Motor neuron (in vitro differentiated cells): ENCODE measurements at regions not wholly inside any gene's neighbourhood (a gene's known extent, or its start where the extent isn't known, plus 50 kb on each side); places are given as distances from the start of the nearest gene placed in this dataset.

Experiments
- ATAC-seq, 8 experiments: fragments of 200-7000 bp; cut with Tn5 transposase; replicated peaks in 6 of 8; 2 replicates each; pipeline ENCODE4 v1.8.0; 2021; ENCODE audit warnings: mild to moderate bottlenecking in 8 of 8, moderate library complexity in 8 of 8
- H3K27ac ChIP-seq, 2 donors: fragments of 250-450 bp; sonication (Bioruptor Pico); 2 replicates each; pipeline ENCODE4 v1.9.0; 2021; ENCODE audit warnings: antibody characterized with exemption in 2 of 2, mild to moderate bottlenecking in 2 of 2, moderate library complexity in 1 of 2
- H3K4me1 ChIP-seq, 2 donors: fragments of 250-450 bp; sonication (Bioruptor Pico); replicated peaks in 1 of 2; 2 replicates each; pipeline ENCODE4 v1.6.1; 2021; ENCODE audit warnings: antibody characterized with exemption in 2 of 2, mild to moderate bottlenecking in 2 of 2, moderate library complexity in 1 of 2
- H3K4me3 ChIP-seq, 5 donors: fragments of 250-450 bp; sonication (Bioruptor Pico); 2 replicates each; pipeline ENCODE4 v1.9.0; 2021; ENCODE audit warnings: antibody characterized with exemption in 5 of 5, mild to moderate bottlenecking in 5 of 5, moderate library complexity in 4 of 5
- WGBS, 10 experiments: fragments of 450-650 bp; shearing (Covaris generic); methylation state at CpG; one replicate each; pipeline ENCODE4 v1.0.0; 2022; 5-methylcytosine and 5-hydroxymethylcytosine counted together
- in situ Hi-C, 9 experiments: fragments of 400-800 bp; cut with MboI; loops; one replicate each; pipeline ENCODE4 v1.15.0; 2021; ENCODE audit warnings: low sequenced_read_pairs in 9 of 9, low pct_unique_long_range_greater_than_20kb in 2 of 9; ENCODE audit not compliant: unreplicated experiment in 9 of 9

DNA sequence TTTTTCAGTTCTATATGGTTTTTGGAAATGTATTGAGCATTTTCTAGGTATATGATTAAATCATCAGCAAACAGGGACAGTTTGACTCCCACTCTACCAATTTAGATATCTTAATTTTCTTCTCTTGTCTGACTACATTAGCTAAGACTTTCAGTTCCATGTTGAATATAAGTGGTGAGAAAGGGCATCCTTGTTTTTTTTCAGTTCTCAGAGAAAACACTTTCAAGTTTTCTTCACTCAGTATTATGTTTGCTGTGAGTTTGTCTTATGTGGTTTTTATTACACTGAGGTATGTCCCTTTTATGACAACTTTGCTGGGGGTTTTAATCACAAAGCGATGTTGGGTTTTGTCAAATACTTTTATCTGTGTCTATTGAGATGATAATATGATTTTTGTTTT lies 352.6 kb downstream of the KDM5D start:
- in situ Hi-C loops = no loop called here
- Histone ChIP-seq H3K4me1 (no peaks in the 10 kb centered on the region), H3K4me3 (no peak overlapping the region), H3K27ac (no peak overlapping the region)
- no peak for ATAC-seq
- WGBS, 10 experiments = 0 to 100% (median 0%) methylated on average over 1 of the region's 1 CpG; no CpG with 5 or more reads in 7 of the 10 experiments

DNA sequence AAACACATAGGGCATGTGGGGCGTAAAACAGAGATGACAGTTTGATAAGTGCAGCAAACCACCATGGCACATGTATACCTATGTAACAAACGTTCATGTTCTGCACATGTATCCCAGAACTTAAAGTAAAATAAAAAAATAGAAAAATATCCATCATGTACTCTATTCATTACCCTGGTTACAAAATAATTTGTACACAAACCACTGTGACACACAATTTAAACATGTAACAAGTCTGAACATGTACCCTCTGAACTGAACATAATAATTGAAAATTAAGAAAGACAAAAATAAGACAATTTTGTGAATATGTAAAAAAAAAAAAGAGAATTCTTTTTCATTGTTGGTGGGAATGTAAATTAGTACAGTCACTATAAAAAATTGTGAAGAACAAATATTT lies 379.2 kb downstream of the KDM5D start:
- in situ Hi-C loops = loop anchor here in 1 of 9 experiments (25.0 kb wide), 1 partner anchor 203 kb away; no protein-coding TSS in a partner anchor
- Histone ChIP-seq H3K4me3 (no peak overlapping the region), H3K4me1 (no peaks in the 10 kb centered on the region), H3K27ac (no peak overlapping the region)
- ATAC-seq = no peak
- 10 to 100% (median 80%) methylated on average over 1 to 2 of the region's 2 CpGs; no CpG with 5 or more reads in 7 of the 10 experiments for WGBS, 10 experiments

DNA sequence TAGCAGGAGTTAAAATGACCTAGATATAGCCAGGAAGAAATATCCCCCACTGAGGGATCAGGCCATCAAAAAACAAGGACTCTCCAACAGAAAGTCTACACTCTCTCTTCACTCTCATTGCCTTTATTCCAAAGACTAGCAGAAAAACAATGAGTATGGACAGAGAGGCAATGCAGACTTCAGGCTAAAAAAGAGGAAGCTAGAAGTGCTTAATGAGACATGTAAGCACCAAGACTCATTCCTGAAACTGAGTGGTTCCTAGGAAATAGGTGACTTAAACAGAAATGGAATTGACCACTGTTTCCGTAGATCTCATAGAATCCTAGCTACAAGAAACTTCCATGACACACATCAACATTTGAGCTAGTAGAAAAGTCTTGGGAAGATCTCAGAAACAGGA lies 387.3 kb downstream of the KDM5D start:
- no peak for ATAC-seq
- WGBS, 10 experiments = 100% methylated on average over 1 of the region's 1 CpG; no CpG with 5 or more reads in 9 of the 10 experiments
- Histone ChIP-seq H3K27ac (no peak overlapping the region), H3K4me1 (no peaks in the 10 kb centered on the region), H3K4me3 (no peak overlapping the region)
- in situ Hi-C loops = loop anchor here in 1 of 9 experiments (25.0 kb wide), 1 partner anchor 195 kb away; no protein-coding TSS in a partner anchor

DNA sequence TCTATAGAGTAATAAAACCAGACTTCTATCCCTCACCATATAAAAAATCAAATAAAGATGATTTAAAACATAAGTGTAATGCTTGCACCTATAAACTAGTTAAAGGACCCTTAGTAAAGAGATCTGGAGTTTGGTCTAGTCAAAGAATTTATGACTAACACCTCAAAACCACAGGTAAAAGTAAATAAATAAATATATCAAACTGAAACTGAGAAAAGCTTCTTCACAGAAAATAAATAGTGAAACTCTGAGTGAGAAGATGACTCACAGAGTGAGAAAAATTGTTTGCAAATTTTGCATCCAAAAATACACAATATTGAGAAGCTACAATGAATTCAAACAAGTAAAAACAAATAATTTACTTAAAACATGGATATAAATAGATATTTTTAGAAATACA lies 387.8 kb downstream of the KDM5D start:
- ATAC-seq = no peak
- Histone ChIP-seq H3K27ac (no peak overlapping the region), H3K4me1 (no peaks in the 10 kb centered on the region), H3K4me3 (no peak overlapping the region)
- in situ Hi-C loops = loop anchor here in 1 of 9 experiments (25.0 kb wide), 1 partner anchor 194 kb away; no protein-coding TSS in a partner anchor

DNA sequence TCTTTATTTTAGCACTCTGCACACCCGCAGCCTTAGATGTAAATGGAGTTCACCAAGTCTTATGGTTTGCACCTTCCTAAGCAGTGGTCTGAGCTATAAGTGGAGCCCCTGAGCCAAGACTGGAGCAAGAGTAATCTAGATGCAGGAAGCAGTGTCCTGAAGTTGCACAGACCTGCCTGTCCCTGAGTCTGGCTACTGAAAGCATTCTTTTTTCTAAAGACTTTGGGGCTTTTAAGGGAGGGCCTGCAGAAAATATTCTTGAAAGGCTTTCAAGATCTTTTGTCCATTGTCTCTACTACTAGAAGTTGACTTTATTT lies 389.7 kb downstream of the KDM5D start:
- ATAC-seq = no peak

DNA sequence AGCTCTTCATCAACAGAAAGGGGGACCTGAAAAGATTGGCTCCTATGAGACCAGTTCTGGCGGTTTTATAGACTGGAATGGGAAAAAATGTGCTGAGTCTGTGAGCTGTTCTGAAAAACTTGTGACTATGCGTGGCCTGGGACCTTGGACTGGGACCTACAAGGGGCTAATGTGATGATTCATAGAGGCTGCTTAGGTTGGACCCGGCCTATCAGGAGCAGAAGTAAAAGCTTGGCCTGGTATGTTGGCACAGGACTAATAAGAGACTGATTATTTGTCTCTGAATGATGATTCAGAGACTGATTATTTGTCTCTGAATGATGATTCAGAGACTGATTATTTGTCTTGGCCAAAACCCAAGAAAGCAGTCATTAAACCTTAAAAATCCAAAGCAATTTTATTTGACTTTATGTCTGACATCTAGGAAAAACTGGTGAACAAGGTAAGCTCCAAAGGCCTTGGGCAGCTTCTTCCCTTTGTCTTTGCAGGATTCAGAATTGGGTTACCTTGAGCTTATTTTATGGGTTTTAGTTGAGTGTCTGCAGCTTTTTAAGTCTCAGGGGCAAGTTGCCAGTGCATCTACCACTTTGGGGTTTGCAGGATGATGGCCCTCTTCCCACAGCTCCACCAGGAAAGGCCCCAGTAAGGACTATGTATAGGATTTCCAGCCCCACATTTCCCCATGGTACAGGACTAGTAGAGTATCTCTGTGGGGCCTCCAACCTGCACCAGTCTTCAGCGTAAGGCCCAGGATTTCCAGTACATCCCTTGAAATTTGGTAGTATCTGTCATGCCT lies 390.3 kb downstream of the KDM5D start:
- H3K4me1 ChIP-seq = no peaks in the 10 kb centered on the region
- in situ Hi-C loops = loop anchor here in 1 of 9 experiments (25.0 kb wide), 1 partner anchor 192 kb away; no protein-coding TSS in a partner anchor
- H3K4me3 ChIP-seq = no peak overlapping the region
- H3K27ac ChIP-seq = no peak overlapping the region
- ATAC-seq = no peak
- WGBS, 10 experiments = 90 to 100% methylated on average over 1 to 2 of the region's 4 CpGs; no CpG with 5 or more reads in 8 of the 10 experiments

More for the DNA sequence above, 389.7 kb downstream of the KDM5D start:
- Histone ChIP-seq H3K4me3 (no peak overlapping the region), H3K27ac (no peak overlapping the region), H3K4me1 (no peaks in the 10 kb centered on the region)
- in situ Hi-C loops = loop anchor here in 1 of 9 experiments (25.0 kb wide), 1 partner anchor 193 kb away; no protein-coding TSS in a partner anchor
- no CpG with 5 or more reads among the region's 1 CpG for WGBS, 10 experiments

DNA sequence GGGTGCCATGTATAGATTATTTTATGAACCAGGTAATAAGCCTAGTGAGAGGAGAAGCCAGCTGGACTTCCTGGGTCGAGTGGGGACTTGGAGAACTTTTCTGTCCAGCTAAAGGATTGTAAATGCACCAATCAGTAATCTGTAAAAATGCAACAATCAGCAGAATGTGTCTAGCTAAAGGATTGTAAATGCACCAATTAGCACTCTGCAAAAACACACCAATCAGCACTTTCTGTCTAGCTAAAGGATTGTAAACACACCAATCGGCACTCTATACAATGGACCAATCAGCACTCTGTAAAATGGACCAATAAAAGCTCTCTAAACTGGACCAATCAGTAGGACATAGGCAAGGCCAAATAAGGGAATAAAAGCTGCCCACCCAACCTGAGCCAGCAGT lies 392.9 kb downstream of the KDM5D start:
- ATAC-seq = no peak
- Histone ChIP-seq H3K4me3 (no peak overlapping the region), H3K27ac (no peak overlapping the region), H3K4me1 (no peaks in the 10 kb centered on the region)
- in situ Hi-C loops = loop anchor here in 1 of 9 experiments (25.0 kb wide), 1 partner anchor 189 kb away; no protein-coding TSS in a partner anchor
- 17 to 40% methylated on average over 1 of the region's 2 CpGs; no CpG with 5 or more reads in 8 of the 10 experiments for WGBS, 10 experiments

DNA sequence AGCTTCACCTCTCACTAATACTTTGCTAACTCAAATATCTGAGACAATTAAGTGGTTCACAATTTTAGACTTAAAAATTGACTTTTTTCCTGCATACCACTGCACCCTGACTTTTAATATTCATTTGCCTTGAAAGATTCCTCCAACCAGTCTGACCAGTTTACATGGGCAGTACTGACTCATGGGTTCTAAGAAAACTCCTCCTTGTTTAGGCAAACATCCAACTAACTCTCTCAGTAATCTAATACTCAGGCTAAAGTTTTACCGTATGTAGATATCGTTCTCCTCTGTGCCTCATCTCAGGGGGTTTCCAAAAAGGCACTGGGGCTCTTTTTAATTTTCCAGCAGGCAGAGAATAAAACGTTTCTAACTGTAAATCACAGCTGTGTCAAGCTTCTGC lies 422.8 kb downstream of the KDM5D start:
- in situ Hi-C loops = no loop called here
- no peak overlapping the region for H3K4me3 ChIP-seq
- no peaks in the 10 kb centered on the region for H3K4me1 ChIP-seq
- 0 to 50% (median 40%) methylated on average over 1 to 2 of the region's 3 CpGs; no CpG with 5 or more reads in 7 of the 10 experiments for WGBS, 10 experiments
- ATAC-seq = no peak
- H3K27ac ChIP-seq = no peak overlapping the region

DNA sequence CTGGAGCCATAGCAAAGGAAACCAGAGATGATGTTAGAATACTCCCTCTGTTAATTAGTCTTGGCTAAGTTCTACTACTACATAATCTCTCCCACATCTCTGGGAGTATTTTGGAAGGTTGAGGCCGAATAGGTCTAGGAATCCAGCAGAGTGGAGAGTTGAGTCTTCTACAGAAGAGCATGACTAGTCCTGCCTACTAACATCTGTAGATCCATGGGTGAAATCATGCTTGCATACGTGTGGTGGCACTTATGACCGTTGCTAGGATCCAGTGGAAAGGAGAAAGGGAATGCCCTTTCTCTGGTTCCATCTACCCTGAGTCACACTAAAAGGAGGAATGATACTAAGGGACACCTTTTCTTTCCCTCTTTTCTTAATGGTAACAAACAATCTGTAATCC lies 425.4 kb downstream of the KDM5D start:
- Histone ChIP-seq H3K4me3 (no peak overlapping the region), H3K4me1 (no peaks in the 10 kb centered on the region), H3K27ac (no peak overlapping the region)
- ATAC-seq = no peak
- in situ Hi-C loops = no loop called here
- 83% methylated on average over 2 of the region's 3 CpGs; no CpG with 5 or more reads in 9 of the 10 experiments for WGBS, 10 experiments

DNA sequence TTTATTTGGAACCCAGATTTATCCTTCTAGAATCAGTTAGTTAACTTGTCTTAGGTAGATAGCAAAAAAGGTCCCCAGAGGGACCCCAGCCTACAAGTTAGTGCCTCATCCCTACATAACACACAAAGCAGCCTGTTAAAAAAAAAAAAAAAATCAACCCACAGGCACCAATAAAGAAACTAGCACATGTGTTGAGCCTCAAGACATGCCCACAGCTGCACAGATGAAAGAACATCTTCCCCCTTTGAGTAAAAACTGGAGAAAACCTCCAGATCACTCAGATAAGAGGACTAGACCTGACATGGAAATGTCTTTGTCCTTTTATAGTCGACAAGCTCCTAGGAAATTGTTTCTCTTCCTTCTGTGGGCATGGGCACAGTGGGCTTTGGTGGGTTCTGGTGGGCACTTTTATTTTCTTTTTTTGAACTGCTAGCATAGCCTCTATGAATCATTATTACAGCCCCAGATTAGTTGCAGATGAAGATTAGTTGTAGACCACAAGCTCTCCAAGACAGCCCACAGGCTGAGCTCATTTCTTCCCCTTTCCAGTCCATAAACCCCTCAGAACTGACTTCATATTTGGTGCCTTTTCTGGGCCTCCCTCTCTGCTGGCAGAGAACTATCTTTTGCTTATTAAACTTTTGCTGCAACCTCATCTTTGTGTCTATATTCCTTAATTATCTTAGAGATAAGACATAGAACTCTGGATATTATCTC lies 427.1 kb downstream of the KDM5D start:
- in situ Hi-C loops = no loop called here
- Histone ChIP-seq H3K4me1 (no peaks in the 10 kb centered on the region), H3K27ac (no peak overlapping the region), H3K4me3 (no peak overlapping the region)
- WGBS, 10 experiments = 60% methylated on average over 1 of the region's 1 CpG; no CpG with 5 or more reads in 9 of the 10 experiments
- ATAC-seq = no peak

DNA sequence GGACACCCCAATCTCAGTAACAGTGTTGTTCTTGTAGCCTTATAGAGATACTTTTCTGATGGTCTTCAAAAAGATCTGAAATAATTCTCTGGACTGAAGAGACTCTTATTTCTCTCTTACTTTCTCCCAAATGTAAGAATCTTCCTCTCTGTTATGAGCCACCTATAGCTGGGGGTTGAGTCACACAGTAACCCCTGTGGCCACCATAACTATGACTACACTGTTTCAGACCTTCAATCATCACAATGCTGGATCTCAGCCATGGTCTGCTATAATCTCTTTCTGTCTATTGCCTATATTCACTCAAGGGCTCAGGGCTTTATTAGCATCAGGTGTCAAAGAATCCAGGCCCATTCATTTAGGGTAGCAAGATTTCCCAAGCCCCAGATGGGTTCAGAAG lies 436.9 kb downstream of the KDM5D start:
- no peak overlapping the region for H3K4me3 ChIP-seq
- in situ Hi-C loops = no loop called here
- ATAC-seq = no peak

DNA sequence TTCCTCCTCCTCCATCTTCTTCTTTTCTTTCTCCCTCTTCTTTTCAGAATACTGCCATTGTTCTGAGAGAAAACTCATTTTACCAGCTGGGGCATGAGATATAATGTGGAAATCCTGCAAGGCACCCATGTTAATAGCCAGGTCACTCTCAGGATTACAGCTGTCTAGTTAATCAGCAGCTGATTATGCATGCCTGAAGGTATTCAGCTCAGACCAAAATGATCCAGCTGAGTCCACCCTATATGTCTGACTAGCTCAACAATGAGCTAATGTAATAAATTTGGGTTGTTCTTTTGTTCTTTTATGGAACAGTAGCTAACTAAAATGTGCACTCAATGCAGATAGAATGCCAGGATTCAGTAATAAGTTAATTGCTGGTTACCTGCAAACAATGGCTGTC lies 441.4 kb downstream of the KDM5D start:
- no peak overlapping the region for H3K4me3 ChIP-seq
- H3K27ac ChIP-seq = no peak overlapping the region
- in situ Hi-C loops = no loop called here
- peak in 1 of 8 experiments; percentile 35 for ATAC-seq
- no peaks in the 10 kb centered on the region for H3K4me1 ChIP-seq

More for the DNA sequence above, 436.9 kb downstream of the KDM5D start:
- Histone ChIP-seq H3K27ac (no peak overlapping the region), H3K4me1 (no peaks in the 10 kb centered on the region)

DNA sequence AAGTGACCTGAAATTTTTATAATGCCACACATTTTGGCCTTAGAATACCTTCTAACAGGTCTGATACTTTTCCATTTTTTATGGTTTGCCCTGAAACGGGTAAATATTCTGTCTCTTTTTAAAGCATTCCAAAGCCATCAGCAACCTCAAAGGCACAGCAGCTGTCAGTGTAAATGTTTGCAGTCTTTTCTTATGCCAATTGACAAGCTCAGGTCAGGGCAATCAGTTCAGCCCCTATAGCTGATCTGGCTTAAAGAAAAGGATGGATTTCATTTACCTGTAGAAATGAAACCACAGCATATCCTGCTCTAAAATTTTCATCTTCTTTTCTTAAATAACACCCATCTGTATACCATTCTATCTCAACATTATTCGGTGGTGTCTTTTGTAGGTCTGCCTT lies 453.6 kb downstream of the KDM5D start:
- in situ Hi-C loops = no loop called here
- WGBS, 10 experiments = 0% methylated on average over 1 to 2 of the region's 2 CpGs; no CpG with 5 or more reads in 6 of the 10 experiments
- Histone ChIP-seq H3K4me3 (no peak overlapping the region), H3K27ac (no peak overlapping the region), H3K4me1 (no peaks in the 10 kb centered on the region)
- ATAC-seq = no peak
